Ishikawa (cell line): ENCODE measurements at regions not wholly inside any gene's neighbourhood (a gene's known extent, or its start where the extent isn't known, plus 50 kb on each side); places are given as distances from the start of the nearest gene placed in this dataset.

Experiments
- CREB1 ChIP-seq: IDR thresholded peaks from 2 replicates; pipeline ENCODE4 v1.6.1; 2012; ENCODE audit warnings: low read depth
- EP300 ChIP-seq: IDR thresholded peaks from 2 replicates; pipeline ENCODE4 v1.6.1; 2012; ENCODE audit warnings: borderline replicate concordance
- MAX ChIP-seq: IDR thresholded peaks from 2 replicates; pipeline ENCODE4 v1.6.1; 2012
- RAD21 ChIP-seq: IDR thresholded peaks from 2 replicates; pipeline ENCODE4 v1.6.1; 2012; ENCODE audit warnings: low read depth
- REST ChIP-seq: IDR thresholded peaks from 2 replicates; pipeline ENCODE4 v1.6.1; 2012; ENCODE audit warnings: low read depth, mild to moderate bottlenecking
- TAF1 ChIP-seq: IDR thresholded peaks from 2 replicates; pipeline ENCODE4 v1.6.1; 2012; ENCODE audit warnings: low read depth, mild to moderate bottlenecking
- TCF12 ChIP-seq: IDR thresholded peaks from 2 replicates; pipeline ENCODE4 v1.6.1; 2012; ENCODE audit warnings: low read depth
- YY1 ChIP-seq: IDR thresholded peaks from 2 replicates; pipeline ENCODE4 v1.6.1; 2012; ENCODE audit warnings: low read depth
- ZBTB7A ChIP-seq: IDR thresholded peaks from 2 replicates; pipeline ENCODE4 v1.6.1; 2012; ENCODE audit warnings: low read depth

GRCh38 chr3:86578071-86578470 is 412.9 kb downstream of the VGLL3 start:
- TF ChIP-seq EP300, result no peak
- TF ChIP-seq ZBTB7A, result no peak
- TF ChIP-seq TCF12, result no peak
- TF ChIP-seq TAF1, result no peak
- TF ChIP-seq MAX, result no peak
- TF ChIP-seq REST, result no peak
- TF ChIP-seq YY1, result no peak
- no peak for TF ChIP-seq CREB1
- TF ChIP-seq RAD21, result no peak
